HUDEP-2 (cell line): ENCODE measurements at regions not wholly inside any gene's neighbourhood (a gene's known extent, or its start where the extent isn't known, plus 50 kb on each side); places are given as distances from the start of the nearest gene placed in this dataset.

Experiments
- DNase-seq, 76 experiments: peaks; one replicate each; lab custom pipeline; 2025; ENCODE audit not compliant: unreplicated experiment in 76 of 76; lab: John Stamatoyannopoulos, UW

- DNase-seq, result no peak
Measured at GRCh38 chr10:78812571-78813318, 256.0 kb upstream of the ZMIZ1 start.

GRCh38 chr10:78813526-78813925 is 255.2 kb upstream of the ZMIZ1 start:
- no peak for DNase-seq

- no peak for DNase-seq
Measured at GRCh38 chr10:78813998-78814399, 254.8 kb upstream of the ZMIZ1 start.

- no peak for DNase-seq
Measured at GRCh38 chr10:78814407-78814806, 254.4 kb upstream of the ZMIZ1 start.

- DNase-seq, result no peak
Measured at GRCh38 chr10:78815702-78816334, 252.9 kb upstream of the ZMIZ1 start.

DNA sequence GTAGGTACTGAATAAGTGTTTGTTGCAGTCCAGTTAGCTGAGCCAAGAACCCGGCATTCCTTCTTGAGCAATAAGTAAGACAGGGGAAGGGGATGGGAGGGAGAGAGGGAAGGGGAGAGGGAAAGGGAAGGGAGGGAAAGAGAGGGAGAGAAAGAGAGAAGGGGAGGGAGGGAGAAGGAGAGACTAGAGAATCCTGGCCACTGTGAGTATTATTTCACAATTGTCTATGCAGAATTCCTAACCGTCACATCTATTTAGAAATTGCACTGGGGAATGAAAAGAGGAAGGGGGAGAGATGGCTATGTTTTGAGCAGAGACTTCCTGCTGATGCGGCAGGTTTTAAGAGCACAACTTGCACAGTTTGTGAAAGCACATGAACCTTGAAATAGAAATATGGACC is 251.4 kb upstream of the ZMIZ1 start:
- DNase-seq, result no peak

GRCh38 chr10:78817804-78818203 is 251.0 kb upstream of the ZMIZ1 start:
- DNase-seq, result no peak

GRCh38 chr10:78819361-78820006 is 249.3 kb upstream of the ZMIZ1 start:
- no peak for DNase-seq

DNA sequence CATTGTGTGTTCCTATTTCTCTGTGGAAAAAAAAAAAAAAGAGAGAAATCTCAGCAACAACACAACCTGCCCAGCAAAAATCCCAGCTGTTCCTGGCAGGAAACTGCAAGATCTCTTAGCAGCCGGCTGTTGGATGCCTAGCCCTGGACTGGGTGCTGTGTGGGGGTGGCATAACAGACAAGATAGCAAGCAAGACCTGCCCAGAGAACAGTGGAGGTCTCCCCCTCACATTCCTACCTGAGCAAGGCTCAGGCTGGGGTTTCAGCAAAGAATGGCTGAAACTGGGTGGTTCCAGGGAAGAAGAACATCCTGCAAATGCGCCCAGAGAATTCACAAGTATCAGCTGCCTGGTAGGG is 248.8 kb upstream of the ZMIZ1 start:
- no peak for DNase-seq

GRCh38 chr10:78821052-78821451 is 247.7 kb upstream of the ZMIZ1 start:
- DNase-seq, result no peak

GRCh38 chr10:78828647-78829539 is 239.9 kb upstream of the ZMIZ1 start:
- DNase-seq, result no peak

GRCh38 chr10:78829565-78829964 is 239.2 kb upstream of the ZMIZ1 start:
- no peak for DNase-seq

DNA sequence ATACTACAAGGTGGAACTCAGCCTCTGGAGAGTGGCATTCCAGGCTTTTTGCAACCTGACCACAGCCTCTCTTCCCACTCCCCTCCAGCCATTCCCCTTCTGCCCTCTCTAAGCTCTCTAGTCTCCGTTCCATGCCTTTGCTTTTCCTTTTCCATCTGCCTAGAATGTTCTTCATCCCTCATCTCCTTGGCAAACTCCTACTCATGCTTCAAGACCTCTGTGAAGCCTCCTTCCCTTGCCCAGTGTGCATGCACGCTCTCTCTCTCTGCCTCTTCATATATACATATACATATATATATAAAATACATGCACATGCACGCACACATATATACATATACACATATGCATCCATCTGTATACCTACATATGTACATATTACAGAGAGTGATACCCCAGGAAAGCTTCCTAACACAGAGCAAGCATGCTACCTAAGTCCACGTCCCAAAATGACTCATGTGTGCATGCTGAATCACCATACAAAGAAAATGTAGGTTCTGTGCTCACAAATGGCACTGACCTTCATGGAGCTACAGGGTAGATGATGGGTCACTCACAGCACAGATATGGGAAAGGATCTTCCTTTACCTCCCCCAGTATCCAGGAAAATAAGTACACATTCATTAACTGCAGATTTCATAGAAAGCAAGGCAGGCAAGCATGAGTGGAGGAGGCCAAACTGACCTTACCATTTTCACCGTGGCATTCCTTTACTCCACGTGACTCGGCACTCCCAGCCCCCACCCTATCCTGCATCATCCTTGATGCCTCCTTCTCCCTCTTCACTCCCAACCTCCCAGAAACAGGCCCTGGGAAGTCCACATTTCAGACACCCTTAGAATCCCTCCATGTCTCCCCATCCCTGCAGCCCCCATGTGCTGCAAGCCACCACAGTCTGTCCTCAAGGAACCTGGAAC is 238.4 kb upstream of the ZMIZ1 start:
- no peak for DNase-seq

- no peak for DNase-seq
Measured at GRCh38 chr10:78830976-78831375, 237.8 kb upstream of the ZMIZ1 start.

DNA sequence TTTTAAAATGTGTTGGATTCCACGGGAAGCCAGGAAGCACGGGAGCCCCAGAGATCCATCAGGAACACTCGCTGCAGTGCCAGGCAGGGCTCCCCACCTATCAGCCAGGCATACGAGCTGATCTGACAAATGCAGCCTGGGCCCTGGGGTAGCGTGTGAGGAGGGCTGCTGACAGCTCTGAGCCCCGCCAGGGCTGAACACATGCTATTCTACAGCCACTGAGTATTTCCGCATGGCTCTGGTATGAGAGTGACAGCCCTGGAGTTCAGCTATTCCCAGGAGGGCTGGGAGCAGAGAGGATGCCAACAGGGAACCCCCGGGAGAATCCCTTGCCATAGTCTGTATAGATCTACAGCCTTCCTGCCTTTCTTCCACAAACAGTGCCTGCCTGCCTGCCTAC is 237.3 kb upstream of the ZMIZ1 start:
- DNase-seq, result no peak

- DNase-seq, result no peak
Measured at GRCh38 chr10:78832281-78832680, 236.5 kb upstream of the ZMIZ1 start.

DNA sequence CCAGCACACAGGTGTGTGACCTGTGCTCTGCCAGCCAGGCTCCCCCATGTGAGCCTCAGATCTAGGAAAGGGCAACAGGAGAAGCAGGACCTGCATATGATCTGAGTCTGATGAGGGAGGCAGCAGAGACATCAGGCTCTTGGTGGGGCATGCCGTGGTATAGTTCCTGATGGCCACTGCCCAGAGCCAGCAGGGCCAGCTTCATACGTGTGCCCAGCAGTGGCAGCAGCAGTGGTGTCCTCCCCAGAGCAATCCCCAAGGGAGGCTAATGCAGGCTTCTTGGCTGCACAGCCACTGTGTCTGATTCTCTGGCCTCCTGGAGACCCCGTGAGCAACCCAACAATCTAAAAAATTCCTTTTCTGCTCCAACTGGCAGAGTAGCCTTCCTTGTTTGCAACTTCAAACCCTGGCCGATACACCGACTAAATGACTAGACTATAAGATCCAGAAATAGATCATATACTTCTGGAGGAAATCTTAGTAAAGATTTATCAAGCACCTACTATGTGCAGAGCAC is 230.6 kb upstream of the ZMIZ1 start:
- no peak for DNase-seq

DNA sequence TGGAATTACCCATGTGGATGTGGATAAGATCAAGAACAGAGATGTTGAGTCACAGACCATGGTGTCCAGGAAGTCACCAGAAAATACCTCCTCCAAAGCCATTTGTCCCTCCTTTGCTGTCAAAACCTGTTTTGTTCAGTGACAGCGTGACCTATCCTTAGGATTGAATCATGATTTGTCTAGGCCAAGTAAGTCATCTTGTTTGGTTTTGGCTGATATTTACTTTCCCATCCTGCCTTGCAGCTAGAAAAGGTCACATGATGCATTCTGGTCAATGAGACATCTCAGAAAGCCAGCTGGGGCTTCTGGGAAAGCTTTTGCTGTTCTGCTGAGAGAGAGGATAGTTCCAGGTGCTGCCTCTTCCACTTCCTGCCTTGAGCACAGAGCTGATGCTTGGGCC is 225.3 kb upstream of the ZMIZ1 start:
- DNase-seq, result no peak

DNA sequence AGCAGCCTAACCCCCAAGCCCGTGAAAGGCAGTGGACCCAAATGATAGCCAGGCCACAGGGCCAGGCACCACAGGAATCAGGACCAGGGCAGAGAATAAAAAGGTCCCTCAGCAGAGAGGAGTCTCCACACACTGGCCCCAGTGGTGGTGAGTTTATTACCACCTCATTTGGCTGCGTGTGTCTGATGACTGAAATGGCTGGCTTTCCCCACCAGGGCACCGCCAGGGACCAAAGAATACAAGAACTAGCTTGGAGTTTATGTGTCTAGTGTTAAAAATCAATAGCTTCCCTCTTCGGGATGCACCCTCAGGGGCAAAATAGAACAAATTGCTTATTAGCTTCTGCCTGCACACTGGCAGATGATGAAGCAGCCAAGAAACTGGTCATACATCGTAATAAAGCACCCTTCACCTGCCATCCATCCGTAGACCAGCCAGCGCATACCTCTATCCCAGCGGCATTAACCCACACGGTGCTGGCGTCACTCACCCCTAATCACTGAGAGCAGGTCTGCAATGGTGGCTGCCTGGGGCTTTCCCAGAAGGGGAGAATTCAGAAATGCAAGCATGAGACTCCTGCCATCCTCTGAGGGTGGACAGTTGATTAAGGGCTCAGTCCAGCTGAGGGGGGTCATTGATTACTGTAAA is 223.7 kb upstream of the ZMIZ1 start:
- DNase-seq, result no peak
